Neural progenitor cell (in vitro differentiated cells): ENCODE measurements at regions not wholly inside any gene's neighbourhood (a gene's known extent, or its start where the extent isn't known, plus 50 kb on each side); places are given as distances from the start of the nearest gene placed in this dataset.

Source experiments
- DNase-seq: peaks from one replicate; pipeline ENCODE4 v3.0.0-alpha.2; 2016; ENCODE audit warnings: low spot score
- H2AFZ ChIP-seq: fragments of 200-600 bp; sonication (generic); replicated peaks from 2 replicates; pipeline ENCODE4 v1.6.1; 2016; ENCODE audit warnings: antibody characterized with exemption
- H3F3A ChIP-seq: fragments of 200-600 bp; sonication (generic); 2 replicates; pipeline ENCODE4 v1.6.1; 2016; ENCODE audit warnings: antibody characterized with exemption, low read depth
- H3K27ac ChIP-seq: fragments of 200-600 bp; sonication (generic); 2 replicates; pipeline ENCODE4 v1.5.1; 2016; ENCODE audit warnings: mild to moderate bottlenecking
- H3K27me3 ChIP-seq: fragments of 200-600 bp; sonication (generic); 2 replicates; pipeline ENCODE4 v1.6.1; 2016; ENCODE audit warnings: mild to moderate bottlenecking, moderate library complexity
- H3K36me3 ChIP-seq: fragments of 200-600 bp; sonication (generic); 2 replicates; pipeline ENCODE4 v1.5.1; 2016
- H3K4me1 ChIP-seq: fragments of 200-600 bp; sonication (generic); 2 replicates; pipeline ENCODE4 v1.6.1; 2016; ENCODE audit warnings: mixed run types
- H3K4me2 ChIP-seq: fragments of 200-600 bp; sonication (generic); 2 replicates; pipeline ENCODE4 v1.6.1; 2016
- H3K4me3 ChIP-seq: fragments of 200-600 bp; sonication (generic); 2 replicates; pipeline ENCODE4 v1.5.1; 2016
- H3K79me2 ChIP-seq: fragments of 200-600 bp; sonication (generic); 2 replicates; pipeline ENCODE4 v1.6.1; 2016; ENCODE audit warnings: low read depth
- H3K9ac ChIP-seq: fragments of 200-600 bp; sonication (generic); 2 replicates; pipeline ENCODE4 v1.6.1; 2016
- H3K9me3 ChIP-seq: fragments of 200-600 bp; sonication (generic); 2 replicates; pipeline ENCODE4 v1.5.1; 2016; ENCODE audit warnings: low read depth
- H4K20me1 ChIP-seq: fragments of 200-600 bp; sonication (generic); 2 replicates; pipeline ENCODE4 v1.6.1; 2016; ENCODE audit warnings: low read depth
- H3K27ac Mint-ChIP-seq: 3 replicates; pipeline ENCODE4 v1.8.0; 2021; ENCODE audit warnings: mixed read lengths
- H3K27me3 Mint-ChIP-seq: 2 replicates; pipeline ENCODE4 v1.8.0; 2022; ENCODE audit warnings: low read depth, mild to moderate bottlenecking, inconsistent platforms, moderate library complexity, mixed read lengths; ENCODE audit not compliant: insufficient read depth
- H3K36me3 Mint-ChIP-seq: 3 replicates; pipeline ENCODE4 v1.8.0; 2021; ENCODE audit warnings: mixed read lengths
- H3K4me1 Mint-ChIP-seq: 3 replicates; pipeline ENCODE4 v1.8.0; 2021; ENCODE audit warnings: mixed read lengths
- H3K4me3 Mint-ChIP-seq: 3 replicates; pipeline ENCODE4 v1.8.0; 2021; ENCODE audit warnings: mild to moderate bottlenecking, moderate library complexity, mixed read lengths
- H3K9me3 Mint-ChIP-seq: 3 replicates; pipeline ENCODE4 v1.8.0; 2020; ENCODE audit warnings: mixed read lengths
- EZH2 ChIP-seq: fragments of 200-600 bp; sonication (generic); IDR thresholded peaks from 2 replicates; pipeline ENCODE4 v1.6.1; 2017; ENCODE audit warnings: antibody characterized with exemption, mild to moderate bottlenecking, moderate library complexity
- EZH2phosphoT487 ChIP-seq: fragments of 200-600 bp; sonication (generic); IDR thresholded peaks from 2 replicates; pipeline ENCODE4 v1.6.1; 2017; ENCODE audit warnings: antibody characterized with exemption
- TF ChIP-seq, protein P1 (sequence below): fragments of 200-600 bp; sonication (generic); IDR thresholded peaks from 2 replicates; pipeline ENCODE4 v1.5.1; 2017; ENCODE audit warnings: antibody characterized with exemption, mild to moderate bottlenecking

DNA sequence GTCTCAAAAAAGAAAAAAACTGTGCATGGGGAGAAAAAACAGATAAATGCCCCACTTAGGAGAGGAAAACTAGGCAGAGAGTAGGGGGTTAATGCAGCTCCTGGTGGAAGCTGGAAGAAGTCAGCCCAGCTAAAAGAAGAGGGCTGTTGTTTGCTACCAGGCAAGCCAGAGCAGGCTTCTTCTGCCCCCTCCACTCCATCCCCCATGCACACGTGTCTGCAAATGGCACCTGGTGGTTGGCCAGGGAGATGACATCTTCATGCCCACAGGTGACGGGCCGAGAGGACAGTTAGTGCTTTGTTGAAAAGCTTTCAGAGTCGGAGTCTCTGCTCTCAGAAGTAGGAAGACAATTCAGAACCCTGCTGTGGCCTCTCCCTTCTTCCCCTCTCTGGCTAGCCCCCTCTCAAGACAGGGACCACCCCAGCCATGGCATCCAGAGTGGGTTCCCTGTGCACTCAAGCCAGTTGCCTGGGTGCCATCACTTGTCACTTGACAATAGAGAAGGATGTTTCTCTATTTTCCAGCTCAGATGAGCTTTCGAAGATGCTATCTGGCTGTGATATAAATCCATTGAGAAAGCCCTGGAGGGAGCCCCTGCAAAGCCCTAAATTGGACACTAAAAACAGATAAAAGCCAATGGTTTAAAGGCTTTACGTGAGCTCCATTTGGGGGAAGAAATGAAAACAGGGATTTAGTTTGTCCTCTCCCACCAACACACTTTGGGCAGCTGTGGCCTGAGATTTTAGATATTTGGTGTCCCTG lies 142.0 kb downstream of the TRIM29 start:
- Histone ChIP-seq H3F3A (peaks cover 17% of the 10 kb centered on the region), H3K4me3 (no peak overlapping the region), H4K20me1 (no peaks in the 10 kb centered on the region), H3K79me2 (no peaks in the 10 kb centered on the region), H3K4me2 (no peak overlapping the region), H3K9ac (no peak overlapping the region), H3K27ac (no peak overlapping the region), H2AFZ (no peak overlapping the region), H3K9me3 (no peaks in the 10 kb centered on the region), H3K4me1 (peaks cover 12% of the 10 kb centered on the region), H3K36me3 (no peaks in the 10 kb centered on the region), H3K27me3 (no peaks in the 10 kb centered on the region)
- no peak for DNase-seq
- H3K9me3 Mint-ChIP-seq = no peaks in the 10 kb centered on the region
- H3K4me1 Mint-ChIP-seq = peaks cover 18% of the 10 kb centered on the region
- H3K4me3 Mint-ChIP-seq = no peak overlapping the region
- H3K27ac Mint-ChIP-seq = no peak overlapping the region
- H3K36me3 Mint-ChIP-seq = no peaks in the 10 kb centered on the region
- TF ChIP-seq EZH2phosphoT487 = no peak
- TF ChIP-seq, protein P1, sequence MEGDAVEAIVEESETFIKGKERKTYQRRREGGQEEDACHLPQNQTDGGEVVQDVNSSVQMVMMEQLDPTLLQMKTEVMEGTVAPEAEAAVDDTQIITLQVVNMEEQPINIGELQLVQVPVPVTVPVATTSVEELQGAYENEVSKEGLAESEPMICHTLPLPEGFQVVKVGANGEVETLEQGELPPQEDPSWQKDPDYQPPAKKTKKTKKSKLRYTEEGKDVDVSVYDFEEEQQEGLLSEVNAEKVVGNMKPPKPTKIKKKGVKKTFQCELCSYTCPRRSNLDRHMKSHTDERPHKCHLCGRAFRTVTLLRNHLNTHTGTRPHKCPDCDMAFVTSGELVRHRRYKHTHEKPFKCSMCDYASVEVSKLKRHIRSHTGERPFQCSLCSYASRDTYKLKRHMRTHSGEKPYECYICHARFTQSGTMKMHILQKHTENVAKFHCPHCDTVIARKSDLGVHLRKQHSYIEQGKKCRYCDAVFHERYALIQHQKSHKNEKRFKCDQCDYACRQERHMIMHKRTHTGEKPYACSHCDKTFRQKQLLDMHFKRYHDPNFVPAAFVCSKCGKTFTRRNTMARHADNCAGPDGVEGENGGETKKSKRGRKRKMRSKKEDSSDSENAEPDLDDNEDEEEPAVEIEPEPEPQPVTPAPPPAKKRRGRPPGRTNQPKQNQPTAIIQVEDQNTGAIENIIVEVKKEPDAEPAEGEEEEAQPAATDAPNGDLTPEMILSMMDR = peak; percentile 5
- peaks cover 13% of the 10 kb centered on the region for H3K27me3 Mint-ChIP-seq

DNA sequence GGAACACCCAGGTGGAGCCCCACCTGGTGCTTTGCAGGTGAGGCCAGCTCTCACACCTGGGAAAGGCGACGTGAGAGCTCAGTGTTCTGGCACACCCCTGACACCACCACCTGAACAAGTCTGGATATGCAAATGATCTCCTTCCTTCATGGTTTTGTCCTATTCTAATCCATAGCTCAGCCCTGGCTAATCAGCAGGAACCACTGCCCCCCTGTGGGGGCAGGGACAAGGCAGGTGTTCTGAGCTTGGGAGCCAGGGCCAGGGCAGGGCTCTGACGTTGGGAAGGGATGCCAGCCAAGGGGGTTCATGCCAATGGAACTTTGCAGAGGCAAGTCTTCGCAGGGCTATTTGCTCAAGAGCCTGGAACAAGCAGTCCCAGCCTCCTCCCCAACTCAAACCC lies 144.2 kb downstream of the TRIM29 start:
- no peaks in the 10 kb centered on the region for H3K27me3 ChIP-seq
- H3K27me3 Mint-ChIP-seq = peaks cover 16% of the 10 kb centered on the region
- H3F3A ChIP-seq = no peaks in the 10 kb centered on the region
- H3K4me1 Mint-ChIP-seq = peaks cover 27% of the 10 kb centered on the region
- H3K9ac ChIP-seq = no peak overlapping the region
- peaks cover 17% of the 10 kb centered on the region for H3K4me1 ChIP-seq
- no peak overlapping the region for H3K27ac Mint-ChIP-seq
- no peaks in the 10 kb centered on the region for H3K9me3 Mint-ChIP-seq
- no peak overlapping the region for H3K4me2 ChIP-seq
- no peak overlapping the region for H3K4me3 ChIP-seq
- no peaks in the 10 kb centered on the region for H3K36me3 ChIP-seq
- no peak overlapping the region for H3K27ac ChIP-seq
- no peaks in the 10 kb centered on the region for H3K36me3 Mint-ChIP-seq
- H4K20me1 ChIP-seq = no peaks in the 10 kb centered on the region
- H3K4me3 Mint-ChIP-seq = no peak overlapping the region
- no peak for DNase-seq
- TF ChIP-seq EZH2 = no peak
- TF ChIP-seq, protein P1 = peak; percentile 24
- H3K9me3 ChIP-seq = no peaks in the 10 kb centered on the region
- no peaks in the 10 kb centered on the region for H3K79me2 ChIP-seq
- H2AFZ ChIP-seq = no peak overlapping the region

DNA sequence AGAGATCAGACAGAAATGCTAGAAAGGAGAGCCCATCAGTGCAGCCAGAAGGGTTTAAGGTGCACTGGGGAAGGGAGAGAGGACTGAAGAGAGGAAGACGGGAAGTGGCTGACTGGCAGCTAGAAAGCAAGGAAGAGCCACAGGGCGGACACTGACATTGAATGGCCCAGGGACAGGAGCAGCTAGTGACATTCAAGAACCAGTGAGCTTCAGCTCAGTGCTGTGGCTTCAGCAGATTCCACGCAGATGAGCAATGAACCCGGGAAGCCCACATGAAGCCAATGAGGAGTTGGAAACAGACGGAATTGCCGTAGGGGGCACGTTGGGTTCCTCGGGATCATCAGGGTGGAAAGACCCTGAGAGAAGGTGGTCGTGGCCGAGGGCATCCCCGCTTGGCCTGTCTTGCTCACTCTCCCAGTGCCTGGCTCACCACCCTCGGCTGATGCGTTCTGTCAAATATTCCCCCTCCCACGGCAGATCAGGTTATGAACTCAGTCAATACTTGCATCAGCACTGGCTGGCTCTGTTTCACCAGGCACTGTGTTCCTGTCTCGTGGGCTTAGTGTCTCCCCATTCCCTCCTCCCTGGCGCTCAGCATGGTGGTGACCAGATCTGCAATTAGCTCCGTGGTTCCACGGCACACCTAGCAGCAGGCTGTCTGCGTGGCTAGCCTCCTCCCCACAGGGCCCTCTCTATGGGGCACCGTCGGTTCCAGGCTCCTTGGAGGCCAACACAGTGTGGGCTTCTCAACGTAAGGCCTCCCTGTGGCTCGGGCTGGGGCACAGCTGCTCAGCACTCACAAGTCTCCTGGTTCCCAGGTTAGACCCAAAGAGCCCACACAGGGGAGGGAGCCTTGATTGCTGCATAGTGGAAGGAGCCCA lies 145.5 kb downstream of the TRIM29 start:
- Histone ChIP-seq H3K9ac (no peak overlapping the region), H3K27ac (no peak overlapping the region), H4K20me1 (no peaks in the 10 kb centered on the region), H3K27me3 (no peaks in the 10 kb centered on the region), H3K4me2 (no peak overlapping the region), H3K4me1 (peaks cover 17% of the 10 kb centered on the region), H3K4me3 (no peak overlapping the region), H2AFZ (no peak overlapping the region), H3K9me3 (no peaks in the 10 kb centered on the region), H3K79me2 (no peaks in the 10 kb centered on the region), H3K36me3 (no peaks in the 10 kb centered on the region), H3F3A (no peaks in the 10 kb centered on the region)
- no peak for DNase-seq
- H3K9me3 Mint-ChIP-seq = no peaks in the 10 kb centered on the region
- peaks cover 16% of the 10 kb centered on the region for H3K27me3 Mint-ChIP-seq
- no peak for TF ChIP-seq EZH2phosphoT487
- no peak for TF ChIP-seq EZH2
- TF ChIP-seq, protein P1 = no peak
- peak overlapping the region; percentile 91 for H3K27ac Mint-ChIP-seq
- H3K4me1 Mint-ChIP-seq = peaks cover 38% of the 10 kb centered on the region
- H3K4me3 Mint-ChIP-seq = no peak overlapping the region
- no peaks in the 10 kb centered on the region for H3K36me3 Mint-ChIP-seq
